22Rv1 (cell line): ENCODE measurements at regions not wholly inside any gene's neighbourhood (a gene's known extent, or its start where the extent isn't known, plus 50 kb on each side); places are given as distances from the start of the nearest gene placed in this dataset.

Source experiments
- H3K27ac ChIP-seq: fragments of 450-650 bp; 2 replicates; pipeline ENCODE4 v1.5.1; 2017
- CTCF ChIP-seq: fragments of 450-650 bp; IDR thresholded peaks from 2 replicates; pipeline ENCODE4 v1.5.1; 2017; ENCODE audit warnings: mild to moderate bottlenecking
- ZFX ChIP-seq: fragments of 450-650 bp; IDR thresholded peaks from 2 replicates; pipeline ENCODE4 v1.6.1; 2017; ENCODE audit warnings: antibody characterized with exemption, borderline replicate concordance

DNA sequence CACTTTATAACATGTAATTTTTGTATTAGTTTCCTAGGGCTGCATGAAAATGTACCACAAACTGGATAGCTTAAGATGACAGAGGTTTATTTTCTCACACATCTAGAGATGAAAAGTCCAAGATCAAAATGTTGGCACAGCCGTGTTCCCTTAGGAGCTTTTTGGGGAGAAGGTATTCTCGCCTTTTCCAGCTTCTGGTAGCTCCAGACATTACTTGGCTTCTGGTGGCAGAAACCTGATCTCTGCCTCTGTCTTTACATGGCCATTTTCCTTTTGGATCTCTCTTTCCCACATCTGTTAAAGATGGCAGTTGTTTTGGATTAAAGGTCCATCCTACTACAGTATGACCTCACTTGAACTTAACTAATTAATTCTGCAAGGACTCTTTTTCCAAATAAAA lies 885.7 kb upstream of the CDH8 start:
- TF ChIP-seq CTCF, result no peak
- TF ChIP-seq ZFX, result no peak
- no peak overlapping the region for H3K27ac ChIP-seq

GRCh38 chr16:62913924-62914323 lies 877.7 kb upstream of the CDH8 start:
- H3K27ac ChIP-seq, result no peak overlapping the region
- TF ChIP-seq CTCF, result no peak
- TF ChIP-seq ZFX, result no peak

DNA sequence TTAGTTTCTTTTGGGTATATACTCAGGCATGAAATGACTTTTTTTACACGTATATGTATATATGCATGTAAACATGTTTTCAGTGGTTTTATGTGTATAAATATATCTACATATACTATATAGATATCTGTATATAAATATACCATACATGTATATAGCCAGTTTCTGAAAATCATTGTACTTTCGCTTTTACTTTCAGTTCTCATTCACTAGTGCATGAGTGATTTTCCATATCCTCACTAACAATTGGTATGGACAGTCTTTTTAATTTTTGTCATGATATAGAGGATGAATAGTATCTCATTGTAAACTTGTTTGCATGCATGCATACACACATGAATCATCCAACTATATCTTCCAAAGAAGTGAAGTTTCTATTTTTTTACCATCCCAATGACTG lies 877.1 kb upstream of the CDH8 start:
- no peak for TF ChIP-seq CTCF
- TF ChIP-seq ZFX, result no peak
- no peak overlapping the region for H3K27ac ChIP-seq

- TF ChIP-seq ZFX, result no peak
- TF ChIP-seq CTCF, result no peak
These were observed 873.4 kb upstream of the CDH8 start for GRCh38 chr16:62909597-62909996.

GRCh38 chr16:62907562-62907961 lies 871.3 kb upstream of the CDH8 start:
- TF ChIP-seq CTCF (no peak), ZFX (no peak)
- no peak overlapping the region for H3K27ac ChIP-seq

More at GRCh38 chr16:62909597-62909996, 873.4 kb upstream of the CDH8 start:
- no peak overlapping the region for H3K27ac ChIP-seq

- H3K27ac ChIP-seq, result no peak overlapping the region
- TF ChIP-seq ZFX (no peak), CTCF (no peak)
These were observed 867.8 kb upstream of the CDH8 start for GRCh38 chr16:62903961-62904502.

- H3K27ac ChIP-seq, result no peak overlapping the region
- TF ChIP-seq CTCF, result no peak
- TF ChIP-seq ZFX, result no peak
These were observed 863.5 kb upstream of the CDH8 start for GRCh38 chr16:62899737-62900136.
